Esophagus muscularis mucosa (tissue), 4 donors: ENCODE measurements at regions not wholly inside any gene's neighbourhood (a gene's known extent, or its start where the extent isn't known, plus 50 kb on each side); places are given as distances from the start of the nearest gene placed in this dataset.
A peak's percentile ranks its signal among the peaks of the same experiment; 100 is the strongest.

ENCODE experiments used
- DNase-seq: peaks from one replicate; pipeline ENCODE4 v3.0.0-alpha.2; 2017; ENCODE audit errors: extremely low spot score
- H3K27ac ChIP-seq, 4 donors: fragments of 200-600 bp; sonication (generic); replicated peaks in 1 of 4; 1 replicate in 3 of 4; 2 replicates in 1 of 4; pipeline ENCODE4 v1.5.1; 2016 to 2019; ENCODE audit warnings: mild to moderate bottlenecking in 1 of 4
- H3K27me3 ChIP-seq, 4 donors: fragments of 200-600 bp; sonication (generic); one replicate each; pipeline versions ENCODE4 v1.5.1 to v1.6.0; 2016 to 2019
- H3K36me3 ChIP-seq, 4 donors: fragments of 200-600 bp; sonication (generic); one replicate each; pipeline ENCODE4 v1.5.1; 2016 to 2019
- H3K4me1 ChIP-seq, 4 donors: fragments of 200-600 bp; sonication (generic); one replicate each; pipeline ENCODE4 v1.5.1; 2016 to 2019
- H3K4me3 ChIP-seq, 4 donors: fragments of 200-600 bp; sonication (generic); 1 replicate in 2 of 4; 2 replicates in 2 of 4; pipeline ENCODE4 v1.5.1; 2016 to 2019; ENCODE audit warnings: mild to moderate bottlenecking in 4 of 4, moderate library complexity in 1 of 4
- H3K9me3 ChIP-seq, 4 donors: fragments of 200-600 bp; sonication (generic); 1 replicate in 3 of 4; 2 replicates in 1 of 4; pipeline ENCODE4 v1.5.1; 2016 to 2019
- EP300 ChIP-seq: sonication (generic); formaldehyde crosslinking; IDR thresholded peaks from one replicate; pipeline ENCODE4 v1.6.1; 2017; ENCODE audit warnings: antibody characterized with exemption
- POLR2A ChIP-seq: fragments of 450-650 bp; IDR thresholded peaks from one replicate; pipeline ENCODE4 v1.6.1; 2017; ENCODE audit warnings: antibody characterized with exemption, moderate library complexity, mild to moderate bottlenecking, low read depth
- POLR2AphosphoS5 ChIP-seq, 2 donors: sonication (generic); formaldehyde crosslinking; IDR thresholded peaks; one replicate each; pipeline ENCODE4 v1.6.1; 2017; ENCODE audit warnings: antibody characterized with exemption in 2 of 2
- WGBS: methylation state at CpG from one replicate; pipeline ENCODE4 v1.1.5; 2018; 5-methylcytosine and 5-hydroxymethylcytosine counted together
- intact Hi-C: fragments of 100-400 bp; cut with DNase I; formaldehyde crosslinking; loops from one replicate; pipeline ENCODE4 v1.15.1; 2023
- TF ChIP-seq, protein P1 (sequence below), 3 experiments: fragments of 200-600 bp in 2 of 3; fragments of 450-650 bp in 1 of 3; sonication (generic) in 2 of 3; IDR thresholded peaks; one replicate each; pipeline ENCODE4 v1.5.1; 2017 to 2019; ENCODE audit warnings: antibody characterized with exemption in 3 of 3, mild to moderate bottlenecking in 2 of 3, moderate library complexity in 1 of 3

- Histone ChIP-seq H3K36me3 (no peaks in the 10 kb centered on the region), H3K27ac (no peak overlapping the region), H3K9me3 (no peaks in the 10 kb centered on the region), H3K4me1 (peaks cover 0 to 11% (median 2%) of the 10 kb centered on the region in 4 donors), H3K27me3 (no peaks in the 10 kb centered on the region), H3K4me3 (no peak overlapping the region)
- intact Hi-C loops: no loop called here
- DNase-seq: no peak
- TF ChIP-seq EP300 (no peak), POLR2A (no peak), POLR2AphosphoS5 (IDR thresholded peaks at IDR 0.05) (no peak)
- TF ChIP-seq, protein P1, sequence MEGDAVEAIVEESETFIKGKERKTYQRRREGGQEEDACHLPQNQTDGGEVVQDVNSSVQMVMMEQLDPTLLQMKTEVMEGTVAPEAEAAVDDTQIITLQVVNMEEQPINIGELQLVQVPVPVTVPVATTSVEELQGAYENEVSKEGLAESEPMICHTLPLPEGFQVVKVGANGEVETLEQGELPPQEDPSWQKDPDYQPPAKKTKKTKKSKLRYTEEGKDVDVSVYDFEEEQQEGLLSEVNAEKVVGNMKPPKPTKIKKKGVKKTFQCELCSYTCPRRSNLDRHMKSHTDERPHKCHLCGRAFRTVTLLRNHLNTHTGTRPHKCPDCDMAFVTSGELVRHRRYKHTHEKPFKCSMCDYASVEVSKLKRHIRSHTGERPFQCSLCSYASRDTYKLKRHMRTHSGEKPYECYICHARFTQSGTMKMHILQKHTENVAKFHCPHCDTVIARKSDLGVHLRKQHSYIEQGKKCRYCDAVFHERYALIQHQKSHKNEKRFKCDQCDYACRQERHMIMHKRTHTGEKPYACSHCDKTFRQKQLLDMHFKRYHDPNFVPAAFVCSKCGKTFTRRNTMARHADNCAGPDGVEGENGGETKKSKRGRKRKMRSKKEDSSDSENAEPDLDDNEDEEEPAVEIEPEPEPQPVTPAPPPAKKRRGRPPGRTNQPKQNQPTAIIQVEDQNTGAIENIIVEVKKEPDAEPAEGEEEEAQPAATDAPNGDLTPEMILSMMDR (IDR thresholded peaks at IDR 0.05): no peak
- 85% methylated on average over 1 of the region's 1 CpG for WGBS
These were observed 624.7 kb upstream of the IGFBP3 start for GRCh38 chr7:46545790-46546189.

- Histone ChIP-seq H3K4me3 (no peak overlapping the region), H3K27me3 (no peaks in the 10 kb centered on the region), H3K9me3 (no peaks in the 10 kb centered on the region), H3K36me3 (no peaks in the 10 kb centered on the region), H3K4me1 (peaks cover 0 to 11% (median 2%) of the 10 kb centered on the region in 4 donors), H3K27ac (no peak overlapping the region)
- DNase-seq: no peak
- TF ChIP-seq, protein P1 (IDR thresholded peaks at IDR 0.05): no peak
- TF ChIP-seq EP300 (no peak), POLR2A (no peak), POLR2AphosphoS5 (IDR thresholded peaks at IDR 0.05) (no peak)
- intact Hi-C loops: no loop called here
- WGBS: 15% methylated on average over 2 of the region's 2 CpGs
These were observed 623.4 kb upstream of the IGFBP3 start for GRCh38 chr7:46544396-46545008.

DNA sequence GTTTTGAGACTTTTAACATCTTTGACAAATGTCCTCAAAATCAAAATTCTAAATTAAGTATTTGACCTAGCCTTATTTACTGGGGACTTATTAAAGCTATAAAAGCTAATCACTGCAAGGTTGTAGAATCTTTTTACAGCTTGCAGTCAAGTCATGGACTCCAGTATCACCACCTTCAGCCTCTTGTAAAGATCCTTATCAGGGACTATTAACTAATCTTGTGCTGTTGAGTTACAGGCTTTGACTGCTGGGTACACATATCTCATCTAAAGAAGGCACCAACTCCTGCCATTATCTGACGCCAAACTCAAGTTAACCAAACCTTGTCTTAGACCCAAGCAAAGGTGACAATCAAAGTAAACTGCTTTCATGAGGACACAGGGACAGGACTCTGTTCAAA, 621.0 kb upstream of the IGFBP3 start:
- Histone ChIP-seq H3K27ac (no peak overlapping the region), H3K27me3 (no peaks in the 10 kb centered on the region), H3K36me3 (no peaks in the 10 kb centered on the region), H3K4me3 (no peak overlapping the region), H3K9me3 (no peaks in the 10 kb centered on the region), H3K4me1 (peaks cover 0 to 11% (median 2%) of the 10 kb centered on the region in 4 donors)
- intact Hi-C loops: no loop called here
- no peak for DNase-seq
- WGBS: 86% methylated on average over 1 of the region's 1 CpG
- no peak for TF ChIP-seq POLR2A
- TF ChIP-seq, protein P1 (IDR thresholded peaks at IDR 0.05): no peak
- TF ChIP-seq EP300: no peak
- TF ChIP-seq POLR2AphosphoS5 (IDR thresholded peaks at IDR 0.05): no peak

DNA sequence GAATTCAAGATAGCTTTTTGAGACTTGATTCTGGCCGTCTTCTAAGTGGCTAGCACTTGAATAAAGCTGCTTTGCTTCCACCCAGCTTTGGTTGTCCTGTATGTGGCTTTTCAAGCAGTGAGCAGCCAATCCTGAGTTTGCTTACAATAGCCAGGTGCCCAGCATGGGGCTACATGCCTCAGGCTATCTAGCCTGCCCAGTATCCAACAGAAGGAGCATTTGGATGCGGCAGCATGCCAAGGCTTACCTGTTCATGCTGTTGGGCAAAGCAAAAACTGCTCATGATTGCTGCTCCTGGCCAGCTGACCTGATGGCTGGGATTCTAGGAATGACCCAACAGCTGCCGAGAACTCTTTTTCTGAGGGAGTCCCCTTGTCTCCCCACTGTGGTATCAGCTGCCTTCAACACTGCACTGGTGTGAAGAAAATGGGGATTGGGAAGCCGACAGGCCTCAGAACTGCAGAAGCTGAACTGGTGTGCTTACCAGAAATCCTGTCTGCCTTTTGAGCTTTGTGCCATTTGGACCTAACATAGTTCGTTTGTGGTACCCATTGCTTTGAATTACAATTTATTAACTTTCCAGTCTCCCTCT, 618.9 kb upstream of the IGFBP3 start:
- H3K9me3 ChIP-seq: no peaks in the 10 kb centered on the region
- intact Hi-C loops: no loop called here
- 90% methylated on average over 5 of the region's 5 CpGs for WGBS
- H3K27ac ChIP-seq: no peak overlapping the region
- no peak overlapping the region for H3K4me3 ChIP-seq
- H3K27me3 ChIP-seq: no peaks in the 10 kb centered on the region
- DNase-seq: no peak
- no peak for TF ChIP-seq EP300
- TF ChIP-seq POLR2AphosphoS5 (IDR thresholded peaks at IDR 0.05): no peak
- no peaks in the 10 kb centered on the region for H3K36me3 ChIP-seq
- H3K4me1 ChIP-seq: peaks cover 0 to 11% (median 2%) of the 10 kb centered on the region in 4 donors

- Histone ChIP-seq H3K27ac (no peak overlapping the region), H3K27me3 (no peaks in the 10 kb centered on the region), H3K4me1 (peaks cover 0 to 6% (median 3%) of the 10 kb centered on the region in 4 donors), H3K36me3 (no peaks in the 10 kb centered on the region), H3K4me3 (no peak overlapping the region), H3K9me3 (no peaks in the 10 kb centered on the region)
- WGBS: 71% methylated on average over 5 of the region's 5 CpGs
- TF ChIP-seq, protein P1 (IDR thresholded peaks at IDR 0.05): no peak
- TF ChIP-seq POLR2AphosphoS5 (IDR thresholded peaks at IDR 0.05) (no peak), POLR2A (no peak), EP300 (no peak)
- intact Hi-C loops: no loop called here
- DNase-seq: peak; percentile 53
These were observed 616.3 kb upstream of the IGFBP3 start for GRCh38 chr7:46537191-46537905.
